ENCODE measurements at regions not wholly inside any gene's neighbourhood (a gene's known extent, or its start where the extent isn't known, plus 50 kb on each side); places are given as distances from the start of the nearest gene placed in this dataset.

GRCh38 chr5:29882036-29882435 lies 1311.5 kb upstream of the CDH6 start:
- Histone ChIP-seq H3K4me3 (no peak overlapping the region), H3K27me3 (replicated peaks; ENCODE audit: insufficient read depth) (no peaks in the 10 kb centered on the region), H3K36me3 (no peaks in the 10 kb centered on the region), H3K9me3 (no peaks in the 10 kb centered on the region), H3K27ac (no peak overlapping the region), H3K4me1 (ENCODE audit: control insufficient read depth in 1 of 2, low read depth in 2 of 2) (no peaks in the 10 kb centered on the region)
- ATAC-seq (ENCODE audit: insufficient number of reproducible peaks, low FRiP score, low read depth) = no peak
- no peak for TF ChIP-seq CTCF (IDR thresholded peaks at IDR 0.05)
- DNase-seq (ENCODE audit: low spot score) = no peak

GRCh38 chr5:29879401-29879800 lies 1314.1 kb upstream of the CDH6 start:
- Histone ChIP-seq H3K27ac (no peak overlapping the region), H3K27me3 (replicated peaks; ENCODE audit: insufficient read depth) (no peaks in the 10 kb centered on the region), H3K4me3 (no peak overlapping the region), H3K9me3 (no peaks in the 10 kb centered on the region), H3K36me3 (no peaks in the 10 kb centered on the region), H3K4me1 (ENCODE audit: control insufficient read depth in 1 of 2, low read depth in 2 of 2) (no peaks in the 10 kb centered on the region)
- no peak for TF ChIP-seq CTCF (IDR thresholded peaks at IDR 0.05)
- no peak for DNase-seq (ENCODE audit: low spot score)
- ATAC-seq (ENCODE audit: insufficient number of reproducible peaks, low FRiP score, low read depth) = no peak

GRCh38 chr5:29878599-29878998 lies 1314.9 kb upstream of the CDH6 start:
- no peak for DNase-seq (ENCODE audit: low spot score)
- Histone ChIP-seq H3K9me3 (no peaks in the 10 kb centered on the region), H3K27ac (no peak overlapping the region), H3K4me1 (ENCODE audit: control insufficient read depth in 1 of 2, low read depth in 2 of 2) (no peaks in the 10 kb centered on the region), H3K27me3 (replicated peaks; ENCODE audit: insufficient read depth) (no peaks in the 10 kb centered on the region), H3K36me3 (no peaks in the 10 kb centered on the region), H3K4me3 (no peak overlapping the region)
- no peak for ATAC-seq (ENCODE audit: insufficient number of reproducible peaks, low FRiP score, low read depth)
- no peak for TF ChIP-seq CTCF (IDR thresholded peaks at IDR 0.05)

GRCh38 chr5:29867155-29867554 lies 1326.3 kb upstream of the CDH6 start:
- Histone ChIP-seq H3K4me1 (ENCODE audit: control insufficient read depth in 1 of 2, low read depth in 2 of 2) (no peaks in the 10 kb centered on the region), H3K4me3 (no peak overlapping the region), H3K27me3 (replicated peaks; ENCODE audit: insufficient read depth) (no peaks in the 10 kb centered on the region), H3K27ac (no peak overlapping the region), H3K9me3 (no peaks in the 10 kb centered on the region), H3K36me3 (no peaks in the 10 kb centered on the region)
- DNase-seq (ENCODE audit: low spot score) (no peak), ATAC-seq (ENCODE audit: insufficient number of reproducible peaks, low FRiP score, low read depth) (no peak)
- TF ChIP-seq CTCF (IDR thresholded peaks at IDR 0.05) = no peak

- no peak for ATAC-seq (ENCODE audit: insufficient number of reproducible peaks, low FRiP score, low read depth)
- TF ChIP-seq CTCF (IDR thresholded peaks at IDR 0.05) = no peak
- Histone ChIP-seq H3K9me3 (no peaks in the 10 kb centered on the region), H3K27me3 (replicated peaks; ENCODE audit: insufficient read depth) (no peaks in the 10 kb centered on the region), H3K4me1 (ENCODE audit: control insufficient read depth in 1 of 2, low read depth in 2 of 2) (no peaks in the 10 kb centered on the region), H3K4me3 (no peak overlapping the region), H3K36me3 (no peaks in the 10 kb centered on the region), H3K27ac (no peak overlapping the region)
- no peak for DNase-seq (ENCODE audit: low spot score)
Measured at GRCh38 chr5:29853711-29854220, 1339.7 kb upstream of the CDH6 start.
